ENCODE measurements at regions not wholly inside any gene's neighbourhood (a gene's known extent, or its start where the extent isn't known, plus 50 kb on each side); places are given as distances from the start of the nearest gene placed in this dataset.

- Histone ChIP-seq H3K4me1 (ENCODE audit: insufficient read depth, low read length, poor library complexity, severe bottlenecking) (no peaks in the 10 kb centered on the region), H3K4me3 (ENCODE audit: low read depth, low read length, poor library complexity, severe bottlenecking) (no peak overlapping the region), H3K9me3 (ENCODE audit: low read depth, low read length, poor library complexity, severe bottlenecking) (no peaks in the 10 kb centered on the region), H3K27ac (ENCODE audit: low read depth, low read length, poor library complexity, severe bottlenecking) (no peak overlapping the region), H3K36me3 (ENCODE audit: insufficient read depth, low read length, poor library complexity, severe bottlenecking) (no peaks in the 10 kb centered on the region), H3K27me3 (replicated peaks; ENCODE audit: insufficient read depth, low read depth, low read length, poor library complexity) (no peaks in the 10 kb centered on the region)
- TF ChIP-seq, protein P1, sequence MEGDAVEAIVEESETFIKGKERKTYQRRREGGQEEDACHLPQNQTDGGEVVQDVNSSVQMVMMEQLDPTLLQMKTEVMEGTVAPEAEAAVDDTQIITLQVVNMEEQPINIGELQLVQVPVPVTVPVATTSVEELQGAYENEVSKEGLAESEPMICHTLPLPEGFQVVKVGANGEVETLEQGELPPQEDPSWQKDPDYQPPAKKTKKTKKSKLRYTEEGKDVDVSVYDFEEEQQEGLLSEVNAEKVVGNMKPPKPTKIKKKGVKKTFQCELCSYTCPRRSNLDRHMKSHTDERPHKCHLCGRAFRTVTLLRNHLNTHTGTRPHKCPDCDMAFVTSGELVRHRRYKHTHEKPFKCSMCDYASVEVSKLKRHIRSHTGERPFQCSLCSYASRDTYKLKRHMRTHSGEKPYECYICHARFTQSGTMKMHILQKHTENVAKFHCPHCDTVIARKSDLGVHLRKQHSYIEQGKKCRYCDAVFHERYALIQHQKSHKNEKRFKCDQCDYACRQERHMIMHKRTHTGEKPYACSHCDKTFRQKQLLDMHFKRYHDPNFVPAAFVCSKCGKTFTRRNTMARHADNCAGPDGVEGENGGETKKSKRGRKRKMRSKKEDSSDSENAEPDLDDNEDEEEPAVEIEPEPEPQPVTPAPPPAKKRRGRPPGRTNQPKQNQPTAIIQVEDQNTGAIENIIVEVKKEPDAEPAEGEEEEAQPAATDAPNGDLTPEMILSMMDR (conservative IDR thresholded peaks at IDR 0.05; ENCODE audit: low read depth, low read length): no peak
- no peak for TF ChIP-seq EZH2 (IDR thresholded peaks at IDR 0.05; ENCODE audit: borderline replicate concordance, low read depth, low read length, poor library complexity, severe bottlenecking)
- ChIA-PET POLR2A (ENCODE audit: low non-redundant PET) (no interaction called here), CTCF (no interaction called here)
- no peak for DNase-seq (ENCODE audit: low spot score)
- no TSS peak for BruUV-seq (replicated peaks)
- intact Hi-C loops (cut with micrococcal nuclease; ENCODE audit: unreplicated experiment): no loop called here
Observed at GRCh38 chr18:29351171-29351570, 1174.2 kb upstream of the CDH2 start.

GRCh38 chr18:29328932-29329331 lies 1152.0 kb upstream of the CDH2 start:
- DNase-seq (ENCODE audit: low spot score): no peak
- H3K27ac ChIP-seq (ENCODE audit: low read depth, low read length, poor library complexity, severe bottlenecking): no peak overlapping the region
- TF ChIP-seq, protein P1 (conservative IDR thresholded peaks at IDR 0.05; ENCODE audit: low read depth, low read length): no peak
- no peak for TF ChIP-seq EZH2 (IDR thresholded peaks at IDR 0.05; ENCODE audit: borderline replicate concordance, low read depth, low read length, poor library complexity, severe bottlenecking)
- H3K36me3 ChIP-seq (ENCODE audit: insufficient read depth, low read length, poor library complexity, severe bottlenecking): no peaks in the 10 kb centered on the region
- ChIA-PET POLR2A (ENCODE audit: low non-redundant PET) (no interaction called here), CTCF (no interaction called here)
- H3K4me1 ChIP-seq (ENCODE audit: insufficient read depth, low read length, poor library complexity, severe bottlenecking): no peaks in the 10 kb centered on the region
- H3K27me3 ChIP-seq (replicated peaks; ENCODE audit: insufficient read depth, low read depth, low read length, poor library complexity): no peaks in the 10 kb centered on the region
- BruUV-seq (replicated peaks): no TSS peak
- no peak overlapping the region for H3K4me3 ChIP-seq (ENCODE audit: low read depth, low read length, poor library complexity, severe bottlenecking)
- H3K9me3 ChIP-seq (ENCODE audit: low read depth, low read length, poor library complexity, severe bottlenecking): no peaks in the 10 kb centered on the region
- intact Hi-C loops (cut with micrococcal nuclease; ENCODE audit: unreplicated experiment): no loop called here

DNA sequence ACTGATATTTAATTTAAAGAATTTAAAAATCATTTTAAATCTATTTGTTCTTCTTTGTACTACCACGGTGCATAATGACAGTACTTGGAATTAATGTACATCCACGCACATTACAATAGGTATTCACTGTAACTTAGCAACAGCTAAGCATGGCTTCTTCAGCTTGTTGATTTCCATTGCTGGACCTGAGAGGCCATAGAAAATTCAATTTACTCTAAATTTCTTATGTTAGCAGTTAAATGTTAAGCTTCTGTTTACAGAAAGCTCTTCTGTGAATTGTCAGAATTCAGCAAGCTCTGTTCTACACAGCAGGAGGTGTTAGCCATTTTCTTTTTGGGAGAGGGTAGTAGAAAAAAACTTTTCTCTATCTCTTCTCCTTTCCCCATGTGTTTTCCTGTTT lies 1149.3 kb upstream of the CDH2 start:
- no peaks in the 10 kb centered on the region for H3K27me3 ChIP-seq (replicated peaks; ENCODE audit: insufficient read depth, low read depth, low read length, poor library complexity)
- no peaks in the 10 kb centered on the region for H3K9me3 ChIP-seq (ENCODE audit: low read depth, low read length, poor library complexity, severe bottlenecking)
- no TSS peak for BruUV-seq (replicated peaks)
- intact Hi-C loops (cut with micrococcal nuclease; ENCODE audit: unreplicated experiment): no loop called here
- CTCF ChIA-PET: no interaction called here
- DNase-seq (ENCODE audit: low spot score): no peak
- TF ChIP-seq EZH2 (IDR thresholded peaks at IDR 0.05; ENCODE audit: borderline replicate concordance, low read depth, low read length, poor library complexity, severe bottlenecking): no peak
- no peak overlapping the region for H3K4me3 ChIP-seq (ENCODE audit: low read depth, low read length, poor library complexity, severe bottlenecking)
- no peaks in the 10 kb centered on the region for H3K4me1 ChIP-seq (ENCODE audit: insufficient read depth, low read length, poor library complexity, severe bottlenecking)
- H3K27ac ChIP-seq (ENCODE audit: low read depth, low read length, poor library complexity, severe bottlenecking): no peak overlapping the region
- no peaks in the 10 kb centered on the region for H3K36me3 ChIP-seq (ENCODE audit: insufficient read depth, low read length, poor library complexity, severe bottlenecking)
- POLR2A ChIA-PET (ENCODE audit: low non-redundant PET): no interaction called here

GRCh38 chr18:29321561-29321960 lies 1144.6 kb upstream of the CDH2 start:
- CTCF ChIA-PET: no interaction called here
- TF ChIP-seq, protein P1 (conservative IDR thresholded peaks at IDR 0.05; ENCODE audit: low read depth, low read length): no peak
- TF ChIP-seq EZH2 (IDR thresholded peaks at IDR 0.05; ENCODE audit: borderline replicate concordance, low read depth, low read length, poor library complexity, severe bottlenecking): no peak
- no peaks in the 10 kb centered on the region for H3K9me3 ChIP-seq (ENCODE audit: low read depth, low read length, poor library complexity, severe bottlenecking)
- no peak overlapping the region for H3K4me3 ChIP-seq (ENCODE audit: low read depth, low read length, poor library complexity, severe bottlenecking)
- no TSS peak for BruUV-seq (replicated peaks)
- POLR2A ChIA-PET (ENCODE audit: low non-redundant PET): no interaction called here
- no peak overlapping the region for H3K27ac ChIP-seq (ENCODE audit: low read depth, low read length, poor library complexity, severe bottlenecking)
- intact Hi-C loops (cut with micrococcal nuclease; ENCODE audit: unreplicated experiment): no loop called here
- no peaks in the 10 kb centered on the region for H3K4me1 ChIP-seq (ENCODE audit: insufficient read depth, low read length, poor library complexity, severe bottlenecking)
- no peaks in the 10 kb centered on the region for H3K27me3 ChIP-seq (replicated peaks; ENCODE audit: insufficient read depth, low read depth, low read length, poor library complexity)
- no peaks in the 10 kb centered on the region for H3K36me3 ChIP-seq (ENCODE audit: insufficient read depth, low read length, poor library complexity, severe bottlenecking)
- DNase-seq (ENCODE audit: low spot score): no peak

Data from A673 (cell line).